ENCODE measurements at regions not wholly inside any gene's neighbourhood (a gene's known extent, or its start where the extent isn't known, plus 50 kb on each side); places are given as distances from the start of the nearest gene placed in this dataset.

- no peak overlapping the region for H3K9ac ChIP-seq (ENCODE audit: low read depth, low read length)
- no peaks in the 10 kb centered on the region for H3K36me3 ChIP-seq (ENCODE audit: insufficient read depth, low read length)
- no peak overlapping the region for H3K4me2 ChIP-seq (ENCODE audit: low read length)
- no peaks in the 10 kb centered on the region for H3K27me3 ChIP-seq (ENCODE audit: control insufficient read depth, insufficient read depth, low read length)
- H3K9me3 ChIP-seq (replicated peaks; ENCODE audit: low read length) = no peaks in the 10 kb centered on the region
- peaks cover 20% of the 10 kb centered on the region for H3K4me1 ChIP-seq (ENCODE audit: control insufficient read depth, insufficient read depth, low read length)
- H3K4me3 ChIP-seq (ENCODE audit: low read length) = no peak overlapping the region
Observed at GRCh38 chr7:3198316-3198715, 102.7 kb upstream of the SDK1 start.

GRCh38 chr7:3200504-3200903, 100.5 kb upstream of the SDK1 start:
- H3K27me3 ChIP-seq (ENCODE audit: control insufficient read depth, insufficient read depth, low read length) = no peaks in the 10 kb centered on the region
- H3K9me3 ChIP-seq (replicated peaks; ENCODE audit: low read length) = no peaks in the 10 kb centered on the region
- peaks cover 2% of the 10 kb centered on the region for H3K4me1 ChIP-seq (ENCODE audit: control insufficient read depth, insufficient read depth, low read length)
- no peaks in the 10 kb centered on the region for H3K36me3 ChIP-seq (ENCODE audit: insufficient read depth, low read length)
- H3K4me3 ChIP-seq (ENCODE audit: low read length) = no peak overlapping the region
- H3K4me2 ChIP-seq (ENCODE audit: low read length) = no peak overlapping the region
- no peak overlapping the region for H3K9ac ChIP-seq (ENCODE audit: low read depth, low read length)

- H3K4me2 ChIP-seq (ENCODE audit: low read length) = no peak overlapping the region
Observed at GRCh38 chr7:3201306-3201705, 99.7 kb upstream of the SDK1 start.

GRCh38 chr7:3201937-3202710, 98.9 kb upstream of the SDK1 start:
- no peak overlapping the region for H3K4me2 ChIP-seq (ENCODE audit: low read length)
- no peak overlapping the region for H3K4me3 ChIP-seq (ENCODE audit: low read length)
- no peaks in the 10 kb centered on the region for H3K27me3 ChIP-seq (ENCODE audit: control insufficient read depth, insufficient read depth, low read length)
- H3K36me3 ChIP-seq (ENCODE audit: insufficient read depth, low read length) = no peaks in the 10 kb centered on the region
- no peaks in the 10 kb centered on the region for H3K4me1 ChIP-seq (ENCODE audit: control insufficient read depth, insufficient read depth, low read length)
- no peaks in the 10 kb centered on the region for H3K9me3 ChIP-seq (replicated peaks; ENCODE audit: low read length)
- no peak overlapping the region for H3K9ac ChIP-seq (ENCODE audit: low read depth, low read length)

More at GRCh38 chr7:3201306-3201705, 99.7 kb upstream of the SDK1 start:
- Histone ChIP-seq H3K9me3 (replicated peaks; ENCODE audit: low read length) (no peaks in the 10 kb centered on the region), H3K4me3 (ENCODE audit: low read length) (no peak overlapping the region), H3K9ac (ENCODE audit: low read depth, low read length) (no peak overlapping the region), H3K4me1 (ENCODE audit: control insufficient read depth, insufficient read depth, low read length) (no peaks in the 10 kb centered on the region), H3K36me3 (ENCODE audit: insufficient read depth, low read length) (no peaks in the 10 kb centered on the region), H3K27me3 (ENCODE audit: control insufficient read depth, insufficient read depth, low read length) (no peaks in the 10 kb centered on the region)

- Histone ChIP-seq H3K9ac (ENCODE audit: low read depth, low read length) (no peak overlapping the region), H3K9me3 (replicated peaks; ENCODE audit: low read length) (no peaks in the 10 kb centered on the region), H3K4me1 (ENCODE audit: control insufficient read depth, insufficient read depth, low read length) (no peaks in the 10 kb centered on the region), H3K27me3 (ENCODE audit: control insufficient read depth, insufficient read depth, low read length) (peaks cover 4% of the 10 kb centered on the region), H3K4me2 (ENCODE audit: low read length) (no peak overlapping the region), H3K4me3 (ENCODE audit: low read length) (no peak overlapping the region), H3K36me3 (ENCODE audit: insufficient read depth, low read length) (no peaks in the 10 kb centered on the region)
Observed at GRCh38 chr7:3204526-3204925, 96.5 kb upstream of the SDK1 start.

GRCh38 chr7:3206101-3206500, 95.0 kb upstream of the SDK1 start:
- H3K9ac ChIP-seq (ENCODE audit: low read depth, low read length) = no peak overlapping the region
- H3K27me3 ChIP-seq (ENCODE audit: control insufficient read depth, insufficient read depth, low read length) = peaks cover 4% of the 10 kb centered on the region
- H3K4me3 ChIP-seq (ENCODE audit: low read length) = no peak overlapping the region
- H3K4me1 ChIP-seq (ENCODE audit: control insufficient read depth, insufficient read depth, low read length) = no peaks in the 10 kb centered on the region
- H3K36me3 ChIP-seq (ENCODE audit: insufficient read depth, low read length) = no peaks in the 10 kb centered on the region
- H3K9me3 ChIP-seq (replicated peaks; ENCODE audit: low read length) = no peaks in the 10 kb centered on the region
- H3K4me2 ChIP-seq (ENCODE audit: low read length) = no peak overlapping the region

GRCh38 chr7:3206771-3207191, 94.3 kb upstream of the SDK1 start:
- Histone ChIP-seq H3K9ac (ENCODE audit: low read depth, low read length) (no peak overlapping the region), H3K4me1 (ENCODE audit: control insufficient read depth, insufficient read depth, low read length) (no peaks in the 10 kb centered on the region), H3K27me3 (ENCODE audit: control insufficient read depth, insufficient read depth, low read length) (peaks cover 4% of the 10 kb centered on the region), H3K36me3 (ENCODE audit: insufficient read depth, low read length) (no peaks in the 10 kb centered on the region), H3K9me3 (replicated peaks; ENCODE audit: low read length) (no peaks in the 10 kb centered on the region), H3K4me2 (ENCODE audit: low read length) (no peak overlapping the region), H3K4me3 (ENCODE audit: low read length) (no peak overlapping the region)

GRCh38 chr7:3207387-3207902, 93.6 kb upstream of the SDK1 start:
- Histone ChIP-seq H3K4me3 (ENCODE audit: low read length) (no peak overlapping the region), H3K9ac (ENCODE audit: low read depth, low read length) (no peak overlapping the region), H3K4me2 (ENCODE audit: low read length) (no peak overlapping the region), H3K9me3 (replicated peaks; ENCODE audit: low read length) (no peaks in the 10 kb centered on the region), H3K4me1 (ENCODE audit: control insufficient read depth, insufficient read depth, low read length) (no peaks in the 10 kb centered on the region), H3K27me3 (ENCODE audit: control insufficient read depth, insufficient read depth, low read length) (peaks cover 4% of the 10 kb centered on the region), H3K36me3 (ENCODE audit: insufficient read depth, low read length) (no peaks in the 10 kb centered on the region)

- Histone ChIP-seq H3K4me2 (ENCODE audit: low read length) (no peak overlapping the region), H3K27me3 (ENCODE audit: control insufficient read depth, insufficient read depth, low read length) (peaks cover 4% of the 10 kb centered on the region), H3K4me1 (ENCODE audit: control insufficient read depth, insufficient read depth, low read length) (no peaks in the 10 kb centered on the region), H3K36me3 (ENCODE audit: insufficient read depth, low read length) (no peaks in the 10 kb centered on the region), H3K9ac (ENCODE audit: low read depth, low read length) (no peak overlapping the region), H3K9me3 (replicated peaks; ENCODE audit: low read length) (no peaks in the 10 kb centered on the region), H3K4me3 (ENCODE audit: low read length) (no peak overlapping the region)
Observed at GRCh38 chr7:3210531-3210930, 90.5 kb upstream of the SDK1 start.

- H3K36me3 ChIP-seq (ENCODE audit: insufficient read depth, low read length) = no peaks in the 10 kb centered on the region
- no peak overlapping the region for H3K4me3 ChIP-seq (ENCODE audit: low read length)
Observed at GRCh38 chr7:3214090-3214413, 87.0 kb upstream of the SDK1 start.

GRCh38 chr7:3215624-3216585, 85.1 kb upstream of the SDK1 start:
- Histone ChIP-seq H3K36me3 (ENCODE audit: insufficient read depth, low read length) (no peaks in the 10 kb centered on the region), H3K4me3 (ENCODE audit: low read length) (no peak overlapping the region), H3K4me1 (ENCODE audit: control insufficient read depth, insufficient read depth, low read length) (no peaks in the 10 kb centered on the region), H3K27me3 (ENCODE audit: control insufficient read depth, insufficient read depth, low read length) (peaks cover 28% of the 10 kb centered on the region), H3K9ac (ENCODE audit: low read depth, low read length) (no peak overlapping the region), H3K4me2 (ENCODE audit: low read length) (no peak overlapping the region), H3K9me3 (replicated peaks; ENCODE audit: low read length) (no peaks in the 10 kb centered on the region)

More at GRCh38 chr7:3214090-3214413, 87.0 kb upstream of the SDK1 start:
- Histone ChIP-seq H3K9me3 (replicated peaks; ENCODE audit: low read length) (no peaks in the 10 kb centered on the region), H3K4me2 (ENCODE audit: low read length) (no peak overlapping the region), H3K27me3 (ENCODE audit: control insufficient read depth, insufficient read depth, low read length) (peaks cover 19% of the 10 kb centered on the region), H3K9ac (ENCODE audit: low read depth, low read length) (no peak overlapping the region), H3K4me1 (ENCODE audit: control insufficient read depth, insufficient read depth, low read length) (no peaks in the 10 kb centered on the region)

Data from skeletal muscle satellite cell (primary cell).